GM13977 (cell line): ENCODE measurements at regions not wholly inside any gene's neighbourhood (a gene's known extent, or its start where the extent isn't known, plus 50 kb on each side); places are given as distances from the start of the nearest gene placed in this dataset.

Experiments used
- DNase-seq: peaks from one replicate; pipeline ENCODE4 v3.0.0; 2012; ENCODE audit warnings: low spot score
- CTCF ChIP-seq: IDR thresholded peaks from 2 replicates; pipeline ENCODE4 v1.5.1; 2012; ENCODE audit warnings: mild to moderate bottlenecking, control low read depth; ENCODE audit not compliant: insufficient read depth; ENCODE audit errors: extremely low read depth, missing control alignments
- in situ Hi-C: fragments of 300-500 bp; cut with MboI; formaldehyde crosslinking; loops from one replicate; pipeline ENCODE4 v1.12.0; 2022; ENCODE audit warnings: low sequenced_read_pairs, low pct_unique_long_range_greater_than_20kb, mixed read lengths, inconsistent platforms; ENCODE audit not compliant: unreplicated experiment

- no peak for DNase-seq
- in situ Hi-C loops: no loop called here
- no peak for TF ChIP-seq CTCF
These were observed 61.5 kb upstream of the NANOS1 start for GRCh38 chr10:118968060-118968459.

DNA sequence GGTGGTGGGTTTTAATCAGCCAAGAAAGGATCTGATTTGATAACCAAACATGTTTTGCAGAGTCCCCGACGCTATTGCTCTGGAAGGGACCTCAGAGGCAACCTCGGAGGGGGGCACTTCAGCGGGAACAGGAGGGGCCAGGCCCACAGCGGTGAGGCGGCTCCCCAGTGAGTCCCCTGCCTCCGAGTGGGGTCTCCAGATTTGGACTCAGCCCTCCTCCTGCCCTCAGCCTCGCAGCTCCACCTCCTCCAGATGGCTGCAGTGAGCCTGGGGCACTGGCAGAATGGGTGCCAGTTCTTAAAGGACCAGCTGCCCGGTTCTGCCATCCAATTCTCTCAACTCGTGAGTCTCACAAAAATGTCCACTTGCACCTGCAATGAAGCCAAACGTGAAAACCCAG, 61.0 kb upstream of the NANOS1 start:
- DNase-seq: no peak
- no peak for TF ChIP-seq CTCF
- in situ Hi-C loops: no loop called here

GRCh38 chr10:118969014-118969413, 60.5 kb upstream of the NANOS1 start:
- in situ Hi-C loops: no loop called here
- DNase-seq: no peak
- no peak for TF ChIP-seq CTCF

GRCh38 chr10:118970770-118971169, 58.7 kb upstream of the NANOS1 start:
- TF ChIP-seq CTCF: no peak
- DNase-seq: no peak
- in situ Hi-C loops: no loop called here

- no peak for DNase-seq
- in situ Hi-C loops: no loop called here
- no peak for TF ChIP-seq CTCF
These were observed 58.3 kb upstream of the NANOS1 start for GRCh38 chr10:118971187-118971586.

DNA sequence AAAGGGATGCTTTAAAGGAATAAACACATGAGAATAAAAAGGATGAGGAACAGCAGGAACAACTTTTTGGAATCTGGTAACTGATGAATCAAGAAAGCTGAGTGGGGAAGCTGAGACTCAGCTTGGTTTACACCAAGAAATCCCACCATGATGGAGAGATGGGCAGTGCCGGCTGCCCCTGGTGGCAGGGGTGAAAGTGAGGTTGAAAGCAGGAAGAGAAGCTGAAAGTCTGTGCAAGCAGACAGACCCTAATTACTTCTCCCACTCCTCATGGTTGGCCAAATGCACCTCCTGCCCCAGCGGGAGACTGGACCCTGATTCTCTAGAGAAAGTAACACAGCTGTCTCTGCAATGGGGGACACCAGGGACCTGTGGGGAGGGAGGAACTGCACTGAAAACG, 57.6 kb upstream of the NANOS1 start:
- in situ Hi-C loops: no loop called here
- no peak for TF ChIP-seq CTCF
- DNase-seq: no peak

- no peak for TF ChIP-seq CTCF
- DNase-seq: no peak
- in situ Hi-C loops: no loop called here
These were observed 55.8 kb upstream of the NANOS1 start for GRCh38 chr10:118973744-118974143.
